Astrocyte of the spinal cord (primary cell): ENCODE measurements at regions not wholly inside any gene's neighbourhood (a gene's known extent, or its start where the extent isn't known, plus 50 kb on each side); places are given as distances from the start of the nearest gene placed in this dataset.

ENCODE experiments used
- DNase-seq: peaks from one replicate; pipeline ENCODE4 v3.0.0; 2011; ENCODE audit warnings: low read depth, low spot score
- H3K4me3 ChIP-seq: 2 replicates; pipeline ENCODE4 v1.5.1; 2011; ENCODE audit warnings: low read depth, mild to moderate bottlenecking, low read length, moderate library complexity
- CTCF ChIP-seq: IDR thresholded peaks from 2 replicates; pipeline ENCODE4 v1.5.1; 2012; ENCODE audit warnings: low read depth, mild to moderate bottlenecking, low read length, inconsistent platforms
- in situ Hi-C: cut with HindIII; loops from 2 replicates; pipeline ENCODE4 v1.10.0; 2017; ENCODE audit warnings: low sequenced_read_pairs

- no peak for DNase-seq
- H3K4me3 ChIP-seq, result no peak overlapping the region
- no peak for TF ChIP-seq CTCF
- in situ Hi-C loops, result no loop called here
Measured at GRCh38 chr12:85352016-85352415, 72.0 kb downstream of the ALX1 start.

- in situ Hi-C loops, result no loop called here
Measured at GRCh38 chr12:85356596-85357385, 76.8 kb downstream of the ALX1 start.

GRCh38 chr12:85357609-85358008 is 77.6 kb downstream of the ALX1 start:
- no peak overlapping the region for H3K4me3 ChIP-seq
- in situ Hi-C loops, result no loop called here
- TF ChIP-seq CTCF, result no peak
- DNase-seq, result no peak

More at GRCh38 chr12:85356596-85357385, 76.8 kb downstream of the ALX1 start:
- DNase-seq, result no peak
- no peak overlapping the region for H3K4me3 ChIP-seq
- no peak for TF ChIP-seq CTCF

GRCh38 chr12:85358715-85359114 is 78.7 kb downstream of the ALX1 start:
- H3K4me3 ChIP-seq, result no peak overlapping the region
- in situ Hi-C loops, result no loop called here
- no peak for TF ChIP-seq CTCF
- DNase-seq, result no peak

- no peak for TF ChIP-seq CTCF
- no peak overlapping the region for H3K4me3 ChIP-seq
- DNase-seq, result peak; percentile 21
- in situ Hi-C loops, result no loop called here
Measured at GRCh38 chr12:85363382-85364190, 83.6 kb downstream of the ALX1 start.

- DNase-seq, result no peak
- no peak for TF ChIP-seq CTCF
- no peak overlapping the region for H3K4me3 ChIP-seq
- in situ Hi-C loops, result no loop called here
Measured at GRCh38 chr12:85367936-85368335, 87.9 kb downstream of the ALX1 start.
